Tibial artery (tissue), 4 donors: ENCODE measurements at regions not wholly inside any gene's neighbourhood (a gene's known extent, or its start where the extent isn't known, plus 50 kb on each side); places are given as distances from the start of the nearest gene placed in this dataset.

Source experiments
- DNase-seq, 2 donors: peaks; one replicate each; pipeline ENCODE4 v3.0.0-alpha.2; 2019
- H3K27ac ChIP-seq, 2 donors: fragments of 200-600 bp; sonication (generic) in 1 of 2; 1 replicate in 1 of 2; 2 replicates in 1 of 2; pipeline ENCODE4 v1.5.1; 2018 to 2019; ENCODE audit warnings: mild to moderate bottlenecking in 1 of 2
- H3K27me3 ChIP-seq, 2 donors: fragments of 200-600 bp; sonication (generic) in 1 of 2; one replicate each; pipeline versions ENCODE4 v1.5.1 to v1.6.0; 2016 to 2019
- H3K36me3 ChIP-seq, 3 donors: fragments of 200-600 bp; sonication (generic) in 2 of 3; one replicate each; pipeline ENCODE4 v1.5.1; 2016 to 2019; ENCODE audit warnings: mild to moderate bottlenecking in 2 of 3
- H3K4me1 ChIP-seq, 4 donors: fragments of 200-600 bp; sonication (generic) in 2 of 4; 1 replicate in 3 of 4; 2 replicates in 1 of 4; pipeline ENCODE4 v1.5.1; 2016 to 2019
- H3K4me3 ChIP-seq, 2 donors: fragments of 200-600 bp; sonication (generic) in 1 of 2; 1 replicate in 1 of 2; 2 replicates in 1 of 2; pipeline ENCODE4 v1.5.1; 2018 to 2019; ENCODE audit warnings: mild to moderate bottlenecking in 2 of 2
- H3K9me3 ChIP-seq, 3 donors: fragments of 200-600 bp; sonication (generic) in 1 of 3; one replicate each; pipeline ENCODE4 v1.5.1; 2016 to 2019
- intact Hi-C: fragments of 100-400 bp; cut with DNase I; formaldehyde crosslinking; loops from one replicate; pipeline ENCODE4 v1.15.0; 2023; ENCODE audit warnings: low total_unique reads
- TF ChIP-seq, protein P1 (sequence below), 2 experiments: fragments of 200-600 bp in 1 of 2; fragments of 450-650 bp in 1 of 2; IDR thresholded peaks; one replicate each; pipeline ENCODE4 v1.5.1; 2017 to 2019; ENCODE audit warnings: antibody characterized with exemption in 2 of 2, mild to moderate bottlenecking in 1 of 2, moderate library complexity in 1 of 2

GRCh38 chr3:147195887-147196286 is 210.5 kb downstream of the ZIC4 start:
- no peak for DNase-seq
- intact Hi-C loops: no loop called here

GRCh38 chr3:147191795-147192385 is 214.5 kb downstream of the ZIC4 start:
- peaks cover 0 to 4% (median 0%) of the 10 kb centered on the region in 3 donors for H3K9me3 ChIP-seq
- H3K27me3 ChIP-seq: no peaks in the 10 kb centered on the region
- H3K36me3 ChIP-seq: no peaks in the 10 kb centered on the region
- no peaks in the 10 kb centered on the region for H3K4me1 ChIP-seq
- TF ChIP-seq, protein P1, sequence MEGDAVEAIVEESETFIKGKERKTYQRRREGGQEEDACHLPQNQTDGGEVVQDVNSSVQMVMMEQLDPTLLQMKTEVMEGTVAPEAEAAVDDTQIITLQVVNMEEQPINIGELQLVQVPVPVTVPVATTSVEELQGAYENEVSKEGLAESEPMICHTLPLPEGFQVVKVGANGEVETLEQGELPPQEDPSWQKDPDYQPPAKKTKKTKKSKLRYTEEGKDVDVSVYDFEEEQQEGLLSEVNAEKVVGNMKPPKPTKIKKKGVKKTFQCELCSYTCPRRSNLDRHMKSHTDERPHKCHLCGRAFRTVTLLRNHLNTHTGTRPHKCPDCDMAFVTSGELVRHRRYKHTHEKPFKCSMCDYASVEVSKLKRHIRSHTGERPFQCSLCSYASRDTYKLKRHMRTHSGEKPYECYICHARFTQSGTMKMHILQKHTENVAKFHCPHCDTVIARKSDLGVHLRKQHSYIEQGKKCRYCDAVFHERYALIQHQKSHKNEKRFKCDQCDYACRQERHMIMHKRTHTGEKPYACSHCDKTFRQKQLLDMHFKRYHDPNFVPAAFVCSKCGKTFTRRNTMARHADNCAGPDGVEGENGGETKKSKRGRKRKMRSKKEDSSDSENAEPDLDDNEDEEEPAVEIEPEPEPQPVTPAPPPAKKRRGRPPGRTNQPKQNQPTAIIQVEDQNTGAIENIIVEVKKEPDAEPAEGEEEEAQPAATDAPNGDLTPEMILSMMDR (IDR thresholded peaks at IDR 0.05): peak; percentile 32 to 54
- H3K27ac ChIP-seq: no peak overlapping the region
- no peak overlapping the region for H3K4me3 ChIP-seq
- DNase-seq: no peak
- intact Hi-C loops: no loop called here

More at GRCh38 chr3:147195887-147196286, 210.5 kb downstream of the ZIC4 start:
- H3K27me3 ChIP-seq: no peaks in the 10 kb centered on the region
- H3K27ac ChIP-seq: no peak overlapping the region
- TF ChIP-seq, protein P1 (IDR thresholded peaks at IDR 0.05): no peak
- no peaks in the 10 kb centered on the region for H3K4me1 ChIP-seq
- H3K36me3 ChIP-seq: no peaks in the 10 kb centered on the region
- no peak overlapping the region for H3K4me3 ChIP-seq
- peaks cover 0 to under 1% (median 0%) of the 10 kb centered on the region in 3 donors for H3K9me3 ChIP-seq

DNA sequence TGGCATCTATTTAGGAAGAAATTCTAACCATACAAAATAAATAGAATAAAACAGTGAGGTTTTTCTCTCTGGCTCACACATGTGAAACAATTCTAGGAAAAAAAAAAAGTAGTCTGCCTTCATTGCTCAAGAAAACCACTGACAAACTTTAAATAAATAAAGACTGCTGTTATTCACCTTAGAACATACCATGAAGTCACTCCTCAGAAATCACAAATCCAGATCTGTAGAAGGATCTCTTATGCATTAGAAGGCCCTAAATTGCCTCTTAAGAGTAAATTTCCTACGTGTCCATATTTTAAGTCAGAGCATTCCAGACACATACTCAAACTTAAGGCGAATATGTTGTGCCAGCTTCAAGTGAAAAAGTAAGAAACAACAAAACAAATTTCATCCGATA is 217.3 kb downstream of the ZIC4 start:
- H3K9me3 ChIP-seq: peaks cover 0 to 4% (median 0%) of the 10 kb centered on the region in 3 donors
- no peaks in the 10 kb centered on the region for H3K36me3 ChIP-seq
- DNase-seq: no peak
- no peak overlapping the region for H3K27ac ChIP-seq
- H3K27me3 ChIP-seq: no peaks in the 10 kb centered on the region
- H3K4me3 ChIP-seq: no peak overlapping the region
- intact Hi-C loops: no loop called here
- H3K4me1 ChIP-seq: no peaks in the 10 kb centered on the region
- TF ChIP-seq, protein P1 (IDR thresholded peaks at IDR 0.05): no peak

DNA sequence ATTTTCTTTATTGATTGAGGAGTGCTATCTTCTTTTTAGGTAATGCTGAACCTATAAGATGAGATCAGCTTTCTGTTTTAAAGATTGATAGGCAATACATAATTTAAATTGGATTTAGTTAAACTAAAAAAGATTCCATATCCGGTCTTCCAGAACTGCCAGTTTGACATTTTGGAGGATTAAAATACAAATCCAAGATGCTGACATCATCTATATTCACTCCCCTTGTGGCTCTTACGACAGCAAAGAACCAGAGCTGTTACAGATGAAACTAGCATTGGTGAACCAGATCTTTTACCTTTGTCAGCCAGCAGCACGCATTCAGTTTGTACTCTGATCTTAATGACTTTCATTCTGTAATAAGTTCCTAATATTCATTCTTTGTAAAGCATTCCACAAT is 218.7 kb downstream of the ZIC4 start:
- H3K9me3 ChIP-seq: peaks cover 0 to 4% (median 0%) of the 10 kb centered on the region in 3 donors
- H3K4me1 ChIP-seq: no peaks in the 10 kb centered on the region
- TF ChIP-seq, protein P1 (IDR thresholded peaks at IDR 0.05): no peak
- intact Hi-C loops: no loop called here
- no peak for DNase-seq
- no peaks in the 10 kb centered on the region for H3K36me3 ChIP-seq
- H3K4me3 ChIP-seq: no peak overlapping the region
- H3K27ac ChIP-seq: no peak overlapping the region
- no peaks in the 10 kb centered on the region for H3K27me3 ChIP-seq

DNA sequence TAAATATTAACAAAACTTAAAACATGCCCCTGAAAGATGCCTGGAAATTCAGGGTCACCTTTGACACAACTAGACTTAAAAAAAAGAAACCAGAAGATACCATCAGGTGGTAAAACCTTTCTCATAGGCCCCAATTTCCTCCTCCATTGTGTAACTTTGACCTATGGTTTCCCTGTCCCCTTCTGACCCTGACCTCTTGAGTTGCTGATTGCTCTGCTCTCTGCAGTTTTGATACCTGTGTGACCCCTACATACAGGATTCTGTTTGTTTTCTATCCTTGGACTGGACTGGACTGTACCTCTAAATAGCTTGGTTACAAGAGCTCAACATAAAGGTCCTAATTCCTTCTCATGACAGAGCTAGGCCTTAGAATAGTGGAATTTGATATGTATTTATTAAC is 220.6 kb downstream of the ZIC4 start:
- Histone ChIP-seq H3K4me1 (no peaks in the 10 kb centered on the region), H3K36me3 (no peaks in the 10 kb centered on the region), H3K27me3 (no peaks in the 10 kb centered on the region), H3K27ac (no peak overlapping the region), H3K4me3 (no peak overlapping the region), H3K9me3 (peaks cover 0 to 3% (median 0%) of the 10 kb centered on the region in 3 donors)
- intact Hi-C loops: no loop called here
- no peak for DNase-seq
- TF ChIP-seq, protein P1 (IDR thresholded peaks at IDR 0.05): no peak

DNA sequence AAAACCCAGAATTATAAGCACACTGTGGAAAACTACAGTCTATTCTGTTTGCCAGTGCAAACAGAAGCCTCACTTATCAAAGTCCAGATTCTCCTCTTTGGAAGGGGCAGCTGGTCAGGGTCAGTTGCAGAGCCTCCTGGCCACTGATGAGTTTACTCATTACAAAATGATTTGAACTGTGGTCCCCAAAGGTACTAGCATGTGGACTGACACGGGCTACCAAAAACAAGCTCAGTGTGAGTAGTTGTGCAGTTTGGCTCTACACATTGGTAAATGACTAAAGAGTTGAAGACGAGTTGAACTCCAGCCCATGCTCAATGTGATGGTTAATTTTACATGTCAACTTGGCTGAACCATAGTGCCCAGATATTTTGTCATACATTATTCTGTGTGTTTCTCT is 221.5 kb downstream of the ZIC4 start:
- Histone ChIP-seq H3K9me3 (no peaks in the 10 kb centered on the region), H3K4me1 (no peaks in the 10 kb centered on the region), H3K36me3 (no peaks in the 10 kb centered on the region), H3K27me3 (no peaks in the 10 kb centered on the region), H3K4me3 (no peak overlapping the region), H3K27ac (no peak overlapping the region)
- intact Hi-C loops: no loop called here
- no peak for DNase-seq
- TF ChIP-seq, protein P1 (IDR thresholded peaks at IDR 0.05): no peak
